Left lung (tissue), 4 donors: ENCODE measurements at regions not wholly inside any gene's neighbourhood (a gene's known extent, or its start where the extent isn't known, plus 50 kb on each side); places are given as distances from the start of the nearest gene placed in this dataset.
A peak's percentile ranks its signal among the peaks of the same experiment; 100 is the strongest.
"Not testable (repeated sequence)": the region's sequence is repeated elsewhere in the genome, so short reads cannot be mapped to it uniquely, and the experiment has no call there.

Experiments
- ATAC-seq: fragments of 200-7000 bp; cut with Tn5 transposase; one replicate; pipeline ENCODE4 v1.9.1; 2020; ENCODE audit warnings: moderate library complexity
- DNase-seq, 4 donors: peaks; one replicate each; pipeline ENCODE4 v3.0.0-alpha.2; 2013 to 2020
- H3K27ac ChIP-seq, 2 donors: fragments of 200-600 bp; sonication (generic) in 1 of 2; one replicate each; pipeline versions ENCODE4 v1.5.0 to v1.8.0; 2020 to 2021
- H3K27me3 ChIP-seq, 2 donors: fragments of 200-600 bp; sonication (generic) in 1 of 2; one replicate each; pipeline versions ENCODE4 v1.5.0 to v1.8.0; 2020 to 2021
- H3K36me3 ChIP-seq, 2 donors: fragments of 200-600 bp; sonication (generic) in 1 of 2; one replicate each; pipeline versions ENCODE4 v1.5.0 to v1.8.0; 2020 to 2021
- H3K4me1 ChIP-seq, 2 donors: fragments of 200-600 bp; one replicate each; pipeline ENCODE4 v1.8.0; 2021
- H3K4me3 ChIP-seq, 2 donors: fragments of 200-600 bp; sonication (generic) in 1 of 2; one replicate each; pipeline versions ENCODE4 v1.5.0 to v1.8.0; 2020 to 2021; ENCODE audit warnings: mild to moderate bottlenecking in 1 of 2
- H3K9me3 ChIP-seq, 2 donors: fragments of 200-600 bp; sonication (generic) in 1 of 2; one replicate each; pipeline versions ENCODE4 v1.5.0 to v1.8.0; 2020 to 2021
- intact Hi-C, 2 donors: fragments of 100-400 bp; cut with DNase I; formaldehyde crosslinking; loops; one replicate each; pipeline versions ENCODE4 v1.11.2 to v1.14.2; 2022
- TF ChIP-seq, protein P1 (sequence below), 2 donors: fragments of 200-600 bp; sonication (generic) in 1 of 2; IDR thresholded peaks; one replicate each; pipeline versions ENCODE4 v1.5.0 to v1.8.0; 2021; ENCODE audit warnings: antibody characterized with exemption in 2 of 2
- donor health status: DM: no; HTN: yes; CAD: no.
- donor health status: DM: no; HTN: no; CAD: no.

DNA sequence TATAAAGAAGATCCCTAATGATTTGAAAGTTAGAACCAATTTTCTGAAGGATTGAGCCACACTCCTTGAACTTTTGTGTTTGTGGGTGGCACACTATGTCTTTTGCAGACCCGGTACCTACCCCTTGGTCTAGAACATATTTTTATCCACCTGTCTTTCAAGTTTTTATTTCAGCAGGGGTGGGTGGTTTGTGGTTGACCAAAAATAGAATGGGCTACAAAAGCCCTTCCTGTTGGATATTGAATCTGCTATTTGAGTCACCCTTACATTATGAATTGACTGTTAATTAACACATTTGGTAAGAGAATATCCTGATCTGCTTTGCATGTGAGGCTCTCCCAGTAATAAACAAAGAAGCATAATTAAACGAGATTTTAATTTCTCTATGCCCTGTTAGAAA, 401.2 kb downstream of the POTEH start:
- ATAC-seq, H3K36me3 ChIP-seq, DNase-seq, H3K4me1 ChIP-seq, H3K27ac ChIP-seq, H3K27me3 ChIP-seq, H3K9me3 ChIP-seq, intact Hi-C loops, H3K4me3 ChIP-seq: not testable (repeated sequence)

DNA sequence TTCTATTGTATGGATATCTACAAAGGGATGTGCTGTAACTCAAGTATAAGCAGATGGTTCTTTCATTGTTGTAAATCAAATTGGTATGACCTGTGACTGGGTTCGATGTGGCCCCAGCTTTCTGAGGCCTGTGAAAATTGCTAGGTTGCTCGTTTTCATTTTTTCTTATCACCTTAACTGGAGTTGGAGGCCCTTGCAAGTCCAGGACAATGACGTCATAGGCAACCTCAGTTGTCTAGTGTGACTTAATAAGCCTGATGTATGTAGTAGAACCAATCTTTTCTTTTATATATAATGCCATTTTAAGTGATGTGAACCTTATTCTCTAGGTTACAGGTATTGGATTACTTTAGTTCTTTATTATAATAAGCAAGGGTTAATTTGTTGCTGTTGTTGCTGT, 415.3 kb downstream of the POTEH start:
- H3K36me3 ChIP-seq, H3K4me3 ChIP-seq, H3K27ac ChIP-seq, H3K9me3 ChIP-seq, intact Hi-C loops, H3K4me1 ChIP-seq, DNase-seq, H3K27me3 ChIP-seq, ATAC-seq: not testable (repeated sequence)

DNA sequence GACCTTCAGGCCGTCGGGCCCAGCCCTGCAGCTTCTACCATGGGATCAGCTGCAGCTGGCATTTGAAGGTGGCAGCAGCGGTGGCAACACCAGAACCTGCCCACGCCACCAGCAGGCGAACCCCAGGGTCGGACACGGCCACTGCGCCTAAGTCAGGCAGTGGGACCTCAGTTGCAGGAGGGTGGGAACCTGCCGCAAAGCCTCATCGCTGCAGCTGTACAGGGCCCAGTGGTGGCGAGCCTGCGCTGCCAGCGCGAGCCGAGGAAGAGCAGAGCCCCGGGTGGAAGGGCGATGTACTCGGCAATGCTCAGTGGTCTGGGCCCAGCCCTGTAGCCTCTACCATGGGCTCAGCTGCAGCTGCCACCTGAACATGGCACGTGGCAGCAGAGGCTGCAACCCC, 441.6 kb downstream of the POTEH start:
- H3K4me3 ChIP-seq, H3K36me3 ChIP-seq, H3K27me3 ChIP-seq, H3K4me1 ChIP-seq, intact Hi-C loops, ATAC-seq, H3K27ac ChIP-seq: not testable (repeated sequence)
- peaks cover 0 to 10% of the 10 kb centered on the region in 2 donors for H3K9me3 ChIP-seq
- DNase-seq: peak in 1 of 4 donors; percentile 60

DNA sequence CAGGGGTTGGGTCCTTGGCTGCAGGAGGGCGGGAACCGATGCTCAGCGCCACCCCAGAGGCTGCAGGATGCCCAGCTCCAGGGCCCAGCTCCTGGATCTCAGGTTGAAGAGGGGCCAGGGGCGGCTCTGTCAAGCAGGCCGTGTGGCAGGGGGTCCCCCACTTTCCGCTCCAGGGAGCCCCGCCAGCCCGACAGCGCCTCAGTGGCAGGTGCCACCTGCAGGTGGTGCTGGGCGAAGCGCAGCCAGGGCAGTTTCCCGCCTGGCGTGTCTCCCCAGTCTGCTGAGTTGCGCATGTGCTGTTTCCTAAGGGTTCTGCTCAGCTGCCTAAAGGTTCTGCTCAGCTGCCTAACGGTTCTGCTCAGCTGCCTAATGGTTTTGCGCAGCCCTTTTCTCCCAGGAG, 442.1 kb downstream of the POTEH start:
- DNase-seq (peak in 1 of 4 donors; percentile 55), ATAC-seq (no peak)
- H3K4me3 ChIP-seq: no peak overlapping the region
- H3K27me3 ChIP-seq: no peaks in the 10 kb centered on the region
- peaks cover 0 to 10% of the 10 kb centered on the region in 2 donors for H3K9me3 ChIP-seq
- TF ChIP-seq, protein P1, sequence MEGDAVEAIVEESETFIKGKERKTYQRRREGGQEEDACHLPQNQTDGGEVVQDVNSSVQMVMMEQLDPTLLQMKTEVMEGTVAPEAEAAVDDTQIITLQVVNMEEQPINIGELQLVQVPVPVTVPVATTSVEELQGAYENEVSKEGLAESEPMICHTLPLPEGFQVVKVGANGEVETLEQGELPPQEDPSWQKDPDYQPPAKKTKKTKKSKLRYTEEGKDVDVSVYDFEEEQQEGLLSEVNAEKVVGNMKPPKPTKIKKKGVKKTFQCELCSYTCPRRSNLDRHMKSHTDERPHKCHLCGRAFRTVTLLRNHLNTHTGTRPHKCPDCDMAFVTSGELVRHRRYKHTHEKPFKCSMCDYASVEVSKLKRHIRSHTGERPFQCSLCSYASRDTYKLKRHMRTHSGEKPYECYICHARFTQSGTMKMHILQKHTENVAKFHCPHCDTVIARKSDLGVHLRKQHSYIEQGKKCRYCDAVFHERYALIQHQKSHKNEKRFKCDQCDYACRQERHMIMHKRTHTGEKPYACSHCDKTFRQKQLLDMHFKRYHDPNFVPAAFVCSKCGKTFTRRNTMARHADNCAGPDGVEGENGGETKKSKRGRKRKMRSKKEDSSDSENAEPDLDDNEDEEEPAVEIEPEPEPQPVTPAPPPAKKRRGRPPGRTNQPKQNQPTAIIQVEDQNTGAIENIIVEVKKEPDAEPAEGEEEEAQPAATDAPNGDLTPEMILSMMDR (IDR thresholded peaks at IDR 0.05): no peak
- H3K27ac ChIP-seq: no peak overlapping the region
- intact Hi-C loops: no loop called here
- no peaks in the 10 kb centered on the region for H3K36me3 ChIP-seq
- no peaks in the 10 kb centered on the region for H3K4me1 ChIP-seq

DNA sequence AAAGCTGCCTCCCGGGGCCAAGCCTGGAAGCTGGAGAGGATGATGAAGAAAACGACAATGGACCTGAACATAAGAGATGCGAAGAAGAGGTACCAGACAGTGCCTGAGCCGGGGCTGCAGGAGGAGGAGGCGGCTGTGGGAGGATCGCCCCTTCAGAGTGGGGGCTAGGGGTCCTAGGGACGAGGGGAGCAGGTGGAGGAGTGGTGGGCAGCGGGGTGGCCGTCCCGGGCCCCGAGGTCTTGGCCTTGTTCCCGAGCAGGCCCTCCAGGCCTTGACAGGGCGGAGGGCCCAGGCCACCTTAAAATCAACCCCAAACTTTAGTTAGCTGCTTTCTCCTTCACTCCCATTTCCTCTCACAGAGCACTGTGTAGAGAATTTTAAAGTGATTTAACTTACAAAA, 442.8 kb downstream of the POTEH start:
- peaks cover 0 to 10% of the 10 kb centered on the region in 2 donors for H3K9me3 ChIP-seq
- H3K27ac ChIP-seq, H3K36me3 ChIP-seq, H3K4me1 ChIP-seq, ATAC-seq, H3K4me3 ChIP-seq, H3K27me3 ChIP-seq, intact Hi-C loops: not testable (repeated sequence)
- DNase-seq: peak in 1 of 4 donors; percentile 58

DNA sequence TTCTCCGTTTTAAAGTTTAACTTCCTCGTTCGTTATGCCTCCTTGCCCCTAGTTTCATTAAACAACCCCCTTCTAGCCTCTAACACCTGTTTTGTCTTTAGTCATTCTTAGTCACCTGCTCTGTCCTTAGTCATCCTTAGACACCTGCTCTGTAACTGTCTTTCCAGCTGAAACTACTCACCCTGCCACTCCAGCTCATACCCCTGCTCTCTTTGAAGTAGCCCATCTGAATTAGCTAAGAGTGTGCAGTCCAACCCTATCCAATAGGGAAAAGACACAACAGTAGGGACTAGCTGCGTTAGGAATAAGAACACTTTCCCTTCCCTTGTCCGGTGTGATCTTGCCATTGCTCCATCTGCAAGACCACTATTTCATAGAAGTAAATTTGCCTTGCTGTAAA, 446.5 kb downstream of the CCT8L2 start:
- intact Hi-C loops: not testable (repeated sequence)

DNA sequence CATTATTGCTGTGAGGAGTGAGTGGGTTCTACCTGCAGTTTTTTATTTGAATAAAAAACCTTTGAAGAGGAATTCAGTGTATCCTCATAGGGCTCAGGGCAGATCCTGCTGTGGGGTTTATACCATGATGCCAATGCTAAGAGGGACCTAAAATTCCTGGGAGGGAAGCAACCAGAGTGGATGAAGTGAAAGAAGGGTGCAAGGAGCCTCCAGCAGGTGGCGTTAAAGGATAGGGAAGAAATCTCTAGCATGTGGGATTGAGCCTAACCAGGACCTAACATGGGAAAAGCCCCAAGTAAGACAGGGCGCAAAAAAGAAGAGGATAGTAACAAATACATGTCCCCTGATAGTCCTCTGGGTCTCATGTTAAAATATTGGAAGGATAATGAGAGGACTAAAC, 445.7 kb downstream of the CCT8L2 start:
- H3K9me3 ChIP-seq, H3K27me3 ChIP-seq, H3K27ac ChIP-seq, DNase-seq, intact Hi-C loops, H3K4me3 ChIP-seq, ATAC-seq, H3K36me3 ChIP-seq, H3K4me1 ChIP-seq: not testable (repeated sequence)
- TF ChIP-seq, protein P1 (IDR thresholded peaks at IDR 0.05): peak; percentile 13 to 25

More for the DNA sequence above, 446.5 kb downstream of the CCT8L2 start:
- not testable (repeated sequence) for DNase-seq, H3K4me1 ChIP-seq, ATAC-seq, H3K27me3 ChIP-seq, H3K36me3 ChIP-seq, H3K9me3 ChIP-seq, H3K4me3 ChIP-seq, H3K27ac ChIP-seq

DNA sequence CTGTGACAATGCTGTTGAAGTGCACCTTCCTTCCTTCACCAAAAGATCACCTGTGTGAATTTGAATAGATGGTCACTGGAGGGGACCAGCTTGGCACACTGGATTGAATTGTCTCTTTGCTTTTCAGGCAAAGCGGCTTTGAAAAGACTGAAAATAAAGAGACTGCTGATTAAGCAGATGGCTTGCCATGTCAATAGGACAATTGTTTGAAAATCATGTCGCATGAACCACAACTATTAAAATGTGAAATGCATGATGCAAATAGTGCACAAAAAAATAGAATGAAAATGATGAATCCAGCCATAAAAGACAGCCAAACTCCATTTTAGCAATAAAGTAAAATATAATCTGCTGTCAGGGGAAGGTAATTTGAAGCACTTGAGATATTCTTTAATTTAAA, 415.3 kb downstream of the CCT8L2 start:
- H3K4me3 ChIP-seq, H3K9me3 ChIP-seq, H3K36me3 ChIP-seq, ATAC-seq, H3K27me3 ChIP-seq, intact Hi-C loops, DNase-seq, H3K4me1 ChIP-seq, H3K27ac ChIP-seq: not testable (repeated sequence)

DNA sequence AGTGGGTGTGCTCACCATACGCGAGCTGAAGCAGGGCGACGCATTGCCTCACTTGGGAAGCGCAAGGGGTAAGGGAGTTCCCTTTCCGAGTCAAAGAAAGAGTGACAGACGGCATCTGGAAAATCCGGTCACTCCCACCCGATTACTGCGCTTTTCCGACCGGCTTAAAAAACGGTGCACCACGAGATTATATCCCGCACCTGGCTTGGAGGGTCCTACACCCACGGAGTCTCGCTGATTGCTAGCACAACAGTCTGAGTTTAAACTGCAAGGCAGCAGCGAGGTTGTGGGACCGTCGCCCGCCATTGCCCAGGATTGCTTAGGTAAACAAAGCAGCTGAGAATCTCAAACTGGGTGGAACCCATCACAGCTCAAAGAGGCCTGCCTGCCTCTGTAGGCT, 408.7 kb downstream of the CCT8L2 start:
- H3K4me1 ChIP-seq, H3K27me3 ChIP-seq, intact Hi-C loops, ATAC-seq, H3K9me3 ChIP-seq, H3K4me3 ChIP-seq, H3K27ac ChIP-seq, H3K36me3 ChIP-seq: not testable (repeated sequence)
- DNase-seq: peak in 1 of 4 donors; percentile 40
